H9 (cell line): ENCODE measurements at regions not wholly inside any gene's neighbourhood (a gene's known extent, or its start where the extent isn't known, plus 50 kb on each side); places are given as distances from the start of the nearest gene placed in this dataset.

Experiments used
- DNase-seq: peaks from one replicate; pipeline ENCODE4 v3.0.0-alpha.2; 2017
- H2AFZ ChIP-seq: one replicate; pipeline ENCODE4 v1.6.1; 2013; ENCODE audit warnings: mild to moderate bottlenecking, low read length, control low read depth, moderate library complexity
- H2AK5ac ChIP-seq: 2 replicates; pipeline ENCODE4 v1.6.1; 2013; ENCODE audit warnings: low read length, control low read depth, mixed read lengths; ENCODE audit not compliant: insufficient read length
- H2BK120ac ChIP-seq: one replicate; pipeline ENCODE4 v1.6.1; 2013; ENCODE audit warnings: low read depth, mild to moderate bottlenecking, low read length, control low read depth, inconsistent platforms; ENCODE audit not compliant: poor library complexity, severe bottlenecking
- H2BK12ac ChIP-seq: 2 replicates; pipeline ENCODE4 v1.6.1; 2013; ENCODE audit warnings: low read length, control low read depth, mixed read lengths, low read depth; ENCODE audit not compliant: insufficient read length
- H2BK15ac ChIP-seq: 2 replicates; pipeline ENCODE4 v1.6.1; 2013; ENCODE audit warnings: low read depth, low read length, control low read depth
- H2BK20ac ChIP-seq: one replicate; pipeline ENCODE4 v1.6.1; 2013; ENCODE audit warnings: low read depth, mild to moderate bottlenecking, low read length, control low read depth, inconsistent platforms; ENCODE audit not compliant: poor library complexity, severe bottlenecking
- H2BK5ac ChIP-seq: 2 replicates; pipeline ENCODE4 v1.6.1; 2013; ENCODE audit warnings: low read length, control low read depth, mixed read lengths; ENCODE audit not compliant: insufficient read length
- H3K14ac ChIP-seq: 2 replicates; pipeline ENCODE4 v1.6.1; 2013; ENCODE audit warnings: low read length, control low read depth; ENCODE audit not compliant: insufficient read depth
- H3K18ac ChIP-seq: 2 replicates; pipeline ENCODE4 v1.6.1; 2013; ENCODE audit warnings: low read depth, mild to moderate bottlenecking, mixed read lengths, low read length, control low read depth; ENCODE audit not compliant: insufficient read length
- H3K23ac ChIP-seq: 2 replicates; pipeline ENCODE4 v1.6.1; 2013; ENCODE audit warnings: low read length, control low read depth, mixed read lengths, low read depth; ENCODE audit not compliant: insufficient read length
- H3K23me2 ChIP-seq: 2 replicates; pipeline ENCODE4 v1.6.1; 2013; ENCODE audit warnings: low read depth, mild to moderate bottlenecking, mixed read lengths, low read length, control low read depth; ENCODE audit not compliant: insufficient read length, poor library complexity, severe bottlenecking
- H3K27ac ChIP-seq: 2 replicates; pipeline ENCODE4 v1.5.1; 2013; ENCODE audit warnings: low read length, control low read depth, mixed read lengths, low read depth; ENCODE audit not compliant: insufficient read length
- H3K27me3 ChIP-seq: 2 replicates; pipeline ENCODE4 v1.6.1; 2013; ENCODE audit warnings: low read length, control low read depth, inconsistent platforms; ENCODE audit not compliant: insufficient read depth
- H3K4ac ChIP-seq: 2 replicates; pipeline ENCODE4 v1.6.1; 2013; ENCODE audit warnings: low read depth, mild to moderate bottlenecking, control low read depth, inconsistent platforms, low read length, moderate library complexity
- H3K4me1 ChIP-seq: 2 replicates; pipeline ENCODE4 v1.6.1; 2013; ENCODE audit warnings: low read length, control low read depth, inconsistent platforms; ENCODE audit not compliant: insufficient read depth
- H3K4me2 ChIP-seq: 2 replicates; pipeline ENCODE4 v1.6.1; 2013; ENCODE audit warnings: low read length, control low read depth, mixed read lengths; ENCODE audit not compliant: insufficient read length, insufficient read depth
- H3K56ac ChIP-seq: 2 replicates; pipeline ENCODE4 v1.6.1; 2013; ENCODE audit warnings: low read depth, mild to moderate bottlenecking, mixed read lengths, low read length, control low read depth; ENCODE audit not compliant: insufficient read length
- H3K79me1 ChIP-seq: 2 replicates; pipeline ENCODE4 v1.6.1; 2013; ENCODE audit warnings: low read depth, mild to moderate bottlenecking, moderate library complexity, low read length, control low read depth, inconsistent platforms; ENCODE audit not compliant: insufficient read depth, poor library complexity, severe bottlenecking
- H3K79me2 ChIP-seq: 2 replicates; pipeline ENCODE4 v1.6.1; 2013; ENCODE audit warnings: low read length, control low read depth, inconsistent platforms; ENCODE audit not compliant: insufficient read depth
- H3K9ac ChIP-seq: 2 replicates; pipeline ENCODE4 v1.6.1; 2013; ENCODE audit warnings: low read length, control low read depth, mixed read lengths; ENCODE audit not compliant: insufficient read length; ENCODE audit errors: extremely low read depth
- H3K9me3 ChIP-seq: one replicate; pipeline ENCODE4 v1.6.1; 2013; ENCODE audit warnings: low read depth, low read length, inconsistent platforms; ENCODE audit not compliant: control insufficient read depth
- H3T11ph ChIP-seq: one replicate; pipeline ENCODE4 v1.6.1; 2013; ENCODE audit warnings: mild to moderate bottlenecking, low read length, control low read depth, inconsistent platforms
- H4K20me1 ChIP-seq: one replicate; pipeline ENCODE4 v1.6.1; 2013; ENCODE audit not compliant: control insufficient read depth, insufficient read length, insufficient read depth
- H4K5ac ChIP-seq: 2 replicates; pipeline ENCODE4 v1.6.1; 2013; ENCODE audit warnings: low read depth, mild to moderate bottlenecking, mixed read lengths, low read length, control low read depth; ENCODE audit not compliant: insufficient read length
- H4K8ac ChIP-seq: replicated peaks from 2 replicates; pipeline ENCODE4 v1.6.1; 2013; ENCODE audit warnings: low read length, control low read depth, mixed read lengths, low read depth; ENCODE audit not compliant: insufficient read length
- H4K91ac ChIP-seq: 2 replicates; pipeline ENCODE4 v1.6.1; 2013; ENCODE audit warnings: low read depth, mild to moderate bottlenecking, moderate library complexity, mixed read lengths, low read length, control low read depth; ENCODE audit not compliant: insufficient read length
- H3K27ac Mint-ChIP-seq, 3 experiments: 2 replicates in 2 of 3; 3 replicates in 1 of 3; pipeline ENCODE4 v1.8.0; 2020 to 2021; ENCODE audit warnings: mixed read lengths in 3 of 3, mild to moderate bottlenecking in 1 of 3, moderate library complexity in 1 of 3
- H3K27me3 Mint-ChIP-seq: 2 replicates; pipeline ENCODE4 v1.8.0; 2021; ENCODE audit warnings: low read depth, mild to moderate bottlenecking, moderate library complexity, mixed read lengths
- H3K36me3 Mint-ChIP-seq, 3 experiments: 2 replicates in 2 of 3; 3 replicates in 1 of 3; pipeline ENCODE4 v1.8.0; 2020 to 2021; ENCODE audit warnings: low read depth in 3 of 3, mixed read lengths in 3 of 3; ENCODE audit not compliant: insufficient read depth in 1 of 3
- H3K4me1 Mint-ChIP-seq, 2 experiments: 2 replicates each; pipeline ENCODE4 v1.8.0; 2020; ENCODE audit warnings: mixed read lengths in 2 of 2
- H3K4me3 Mint-ChIP-seq, 2 experiments: 2 replicates in 1 of 2; 3 replicates in 1 of 2; pipeline ENCODE4 v1.8.0; 2020 to 2021; ENCODE audit warnings: mild to moderate bottlenecking in 2 of 2, mixed read lengths in 2 of 2, moderate library complexity in 1 of 2
- H3K9me3 Mint-ChIP-seq, 2 experiments: 2 replicates in 1 of 2; 3 replicates in 1 of 2; pipeline ENCODE4 v1.8.0; 2020; ENCODE audit warnings: mild to moderate bottlenecking in 2 of 2, mixed read lengths in 2 of 2, moderate library complexity in 1 of 2
- WGBS: extraction: QIAGEN DNeasy Blood & Tissue Kit; methylation state at CpG from one replicate; pipeline ENCODE4 v1.1.7; 2013; ENCODE audit warnings: missing lambda C conversion rate, low lambda C conversion rate, mixed read lengths; ENCODE audit not compliant: insufficient read length; ENCODE audit errors: extremely low coverage; 5-methylcytosine and 5-hydroxymethylcytosine counted together
- TF ChIP-seq, protein P1 (sequence below): fragments of 200-600 bp; sonication (generic); conservative IDR thresholded peaks from 3 replicates; pipeline ENCODE4 v1.8.0; 2021; ENCODE audit warnings: antibody characterized with exemption, mild to moderate bottlenecking

DNA sequence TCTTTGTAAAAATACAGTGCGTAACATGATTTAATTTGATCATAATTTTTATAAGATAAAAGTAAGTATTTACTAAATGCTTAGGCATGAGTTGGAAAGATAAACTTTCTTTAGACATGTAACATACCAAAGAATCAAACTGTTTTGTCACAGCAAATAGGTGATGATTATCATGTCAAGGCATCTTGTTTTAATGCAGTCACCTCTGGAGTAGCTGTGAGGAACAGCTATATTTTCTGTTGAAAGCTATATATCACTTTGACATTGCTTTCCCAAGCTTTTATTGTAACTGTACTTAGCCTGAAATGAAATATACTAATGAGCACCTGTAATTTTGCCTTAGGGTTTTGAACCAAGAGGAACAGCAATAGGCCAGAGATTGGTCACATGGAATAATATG is 151.9 kb downstream of the TLR5 start:
- no CpG with 5 or more reads among the region's 1 CpG for WGBS
- no peaks in the 10 kb centered on the region for H3K79me1 ChIP-seq
- H3K18ac ChIP-seq: no peak overlapping the region
- no peak overlapping the region for H3K27ac Mint-ChIP-seq
- H3K27ac ChIP-seq: no peak overlapping the region
- no peak overlapping the region for H3K4ac ChIP-seq
- H2BK5ac ChIP-seq: no peak overlapping the region
- no peak for DNase-seq
- H3K36me3 Mint-ChIP-seq: no peaks in the 10 kb centered on the region; a peak in 1 of 7 replicates
- no peaks in the 10 kb centered on the region for H3K23me2 ChIP-seq
- no peak overlapping the region for H4K8ac ChIP-seq
- H2BK20ac ChIP-seq: no peak overlapping the region
- no peak overlapping the region for H3K14ac ChIP-seq
- peaks cover 17 to 18% of the 10 kb centered on the region in 2 experiments for H3K4me1 Mint-ChIP-seq
- H2BK120ac ChIP-seq: no peak overlapping the region
- H3K4me1 ChIP-seq: no peaks in the 10 kb centered on the region
- no peaks in the 10 kb centered on the region for H3K79me2 ChIP-seq
- H3K27me3 ChIP-seq: no peaks in the 10 kb centered on the region
- no peaks in the 10 kb centered on the region for H4K20me1 ChIP-seq
- H3K9me3 ChIP-seq: no peaks in the 10 kb centered on the region
- no peak overlapping the region for H3K9ac ChIP-seq
- H4K91ac ChIP-seq: no peak overlapping the region
- TF ChIP-seq, protein P1, sequence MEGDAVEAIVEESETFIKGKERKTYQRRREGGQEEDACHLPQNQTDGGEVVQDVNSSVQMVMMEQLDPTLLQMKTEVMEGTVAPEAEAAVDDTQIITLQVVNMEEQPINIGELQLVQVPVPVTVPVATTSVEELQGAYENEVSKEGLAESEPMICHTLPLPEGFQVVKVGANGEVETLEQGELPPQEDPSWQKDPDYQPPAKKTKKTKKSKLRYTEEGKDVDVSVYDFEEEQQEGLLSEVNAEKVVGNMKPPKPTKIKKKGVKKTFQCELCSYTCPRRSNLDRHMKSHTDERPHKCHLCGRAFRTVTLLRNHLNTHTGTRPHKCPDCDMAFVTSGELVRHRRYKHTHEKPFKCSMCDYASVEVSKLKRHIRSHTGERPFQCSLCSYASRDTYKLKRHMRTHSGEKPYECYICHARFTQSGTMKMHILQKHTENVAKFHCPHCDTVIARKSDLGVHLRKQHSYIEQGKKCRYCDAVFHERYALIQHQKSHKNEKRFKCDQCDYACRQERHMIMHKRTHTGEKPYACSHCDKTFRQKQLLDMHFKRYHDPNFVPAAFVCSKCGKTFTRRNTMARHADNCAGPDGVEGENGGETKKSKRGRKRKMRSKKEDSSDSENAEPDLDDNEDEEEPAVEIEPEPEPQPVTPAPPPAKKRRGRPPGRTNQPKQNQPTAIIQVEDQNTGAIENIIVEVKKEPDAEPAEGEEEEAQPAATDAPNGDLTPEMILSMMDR: no peak
- no peak overlapping the region for H3K56ac ChIP-seq
- H2AK5ac ChIP-seq: no peak overlapping the region
- H3K9me3 Mint-ChIP-seq: no peaks in the 10 kb centered on the region
- no peak overlapping the region for H3K23ac ChIP-seq
- no peak overlapping the region for H3K4me3 Mint-ChIP-seq
- no peak overlapping the region for H3T11ph ChIP-seq
- H4K5ac ChIP-seq: no peak overlapping the region
- H3K4me2 ChIP-seq: no peak overlapping the region
- no peak overlapping the region for H2BK12ac ChIP-seq
- H3K27me3 Mint-ChIP-seq: no peaks in the 10 kb centered on the region; the same call in none of the 2 replicates
- H2BK15ac ChIP-seq: no peak overlapping the region
- no peak overlapping the region for H2AFZ ChIP-seq
